ENCODE measurements at regions not wholly inside any gene's neighbourhood (a gene's known extent, or its start where the extent isn't known, plus 50 kb on each side); places are given as distances from the start of the nearest gene placed in this dataset.

DNA sequence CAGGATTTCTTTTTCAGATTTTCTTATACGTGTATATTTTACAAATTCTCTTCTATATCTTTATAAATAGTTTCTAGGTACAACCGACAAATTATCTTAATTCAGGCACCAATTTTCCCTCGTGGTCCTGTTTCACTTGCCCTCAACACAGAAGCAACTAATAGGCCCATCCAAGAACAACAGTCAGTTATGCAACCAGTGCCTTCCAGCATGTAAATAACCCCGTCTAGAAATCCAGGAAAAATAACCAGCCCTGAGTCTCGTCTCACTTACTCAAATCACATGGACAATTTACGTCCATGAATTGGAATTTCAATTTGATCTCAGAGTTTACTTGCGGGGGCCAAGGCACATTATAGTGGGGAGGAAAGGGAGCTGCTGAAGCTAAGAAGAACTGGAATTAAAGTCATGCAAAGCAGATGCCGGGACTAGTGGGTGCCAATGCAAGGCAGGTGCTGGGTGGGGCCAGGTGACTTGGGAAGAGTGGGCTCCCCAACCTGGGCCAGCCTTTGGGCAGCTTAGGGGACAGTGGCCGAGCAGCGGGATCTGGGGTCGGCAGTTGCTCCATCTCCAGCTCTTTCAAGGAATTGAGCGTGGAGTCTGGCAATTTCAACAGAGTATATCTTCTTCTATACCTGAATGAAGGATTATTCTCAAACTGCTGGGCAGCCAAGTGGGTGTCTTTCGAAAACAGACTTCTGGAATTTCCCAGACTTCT lies 121.7 kb downstream of the EDN3 start:
- TF ChIP-seq, protein P1, sequence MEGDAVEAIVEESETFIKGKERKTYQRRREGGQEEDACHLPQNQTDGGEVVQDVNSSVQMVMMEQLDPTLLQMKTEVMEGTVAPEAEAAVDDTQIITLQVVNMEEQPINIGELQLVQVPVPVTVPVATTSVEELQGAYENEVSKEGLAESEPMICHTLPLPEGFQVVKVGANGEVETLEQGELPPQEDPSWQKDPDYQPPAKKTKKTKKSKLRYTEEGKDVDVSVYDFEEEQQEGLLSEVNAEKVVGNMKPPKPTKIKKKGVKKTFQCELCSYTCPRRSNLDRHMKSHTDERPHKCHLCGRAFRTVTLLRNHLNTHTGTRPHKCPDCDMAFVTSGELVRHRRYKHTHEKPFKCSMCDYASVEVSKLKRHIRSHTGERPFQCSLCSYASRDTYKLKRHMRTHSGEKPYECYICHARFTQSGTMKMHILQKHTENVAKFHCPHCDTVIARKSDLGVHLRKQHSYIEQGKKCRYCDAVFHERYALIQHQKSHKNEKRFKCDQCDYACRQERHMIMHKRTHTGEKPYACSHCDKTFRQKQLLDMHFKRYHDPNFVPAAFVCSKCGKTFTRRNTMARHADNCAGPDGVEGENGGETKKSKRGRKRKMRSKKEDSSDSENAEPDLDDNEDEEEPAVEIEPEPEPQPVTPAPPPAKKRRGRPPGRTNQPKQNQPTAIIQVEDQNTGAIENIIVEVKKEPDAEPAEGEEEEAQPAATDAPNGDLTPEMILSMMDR (IDR thresholded peaks at IDR 0.05): no peak
- no peak for TF ChIP-seq POLR2A (IDR thresholded peaks at IDR 0.05)
- TF ChIP-seq POLR2AphosphoS5 (IDR thresholded peaks at IDR 0.05; ENCODE audit: insufficient read depth in 1 of 2, low read depth in 1 of 2): no peak

Data from vagina (tissue), 2 donors.